ENCODE measurements at regions not wholly inside any gene's neighbourhood (a gene's known extent, or its start where the extent isn't known, plus 50 kb on each side); places are given as distances from the start of the nearest gene placed in this dataset.

DNA sequence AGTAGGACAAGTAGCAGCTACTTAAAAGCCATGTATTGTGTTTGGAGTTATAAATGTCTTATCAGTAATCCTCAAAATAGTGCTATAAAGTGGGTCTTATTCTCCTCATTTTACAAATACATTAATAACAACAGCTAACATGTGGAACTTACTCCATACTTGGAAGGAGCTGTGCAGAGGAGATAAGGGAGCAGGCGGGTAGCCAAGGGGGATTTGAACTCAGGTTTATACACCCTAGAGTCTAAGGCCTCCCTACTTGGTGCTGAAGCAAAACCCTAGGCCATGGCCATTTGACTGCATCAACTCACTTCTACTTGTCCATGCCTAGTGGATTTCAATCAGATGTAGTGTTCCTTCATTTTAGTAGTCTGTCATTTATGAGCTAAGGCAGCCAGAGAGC is 72.1 kb downstream of the LMO4 start:
- TF ChIP-seq CTCF (conservative IDR thresholded peaks at IDR 0.05) (no peak), ZFX (IDR thresholded peaks at IDR 0.05) (no peak)

Data from C4-2B (cell line).